ENCODE measurements at regions not wholly inside any gene's neighbourhood (a gene's known extent, or its start where the extent isn't known, plus 50 kb on each side); places are given as distances from the start of the nearest gene placed in this dataset.

- TF ChIP-seq CTCF (conservative IDR thresholded peaks at IDR 0.05; ENCODE audit: low read depth, low read length) (no peak), POLR2A (IDR thresholded peaks at IDR 0.05; ENCODE audit: low read depth, low read length) (no peak), RAD21 (IDR thresholded peaks at IDR 0.05; ENCODE audit: low read length) (no peak), NFE2L2 (IDR thresholded peaks at IDR 0.05; ENCODE audit: low read depth, low read length) (no peak), MAFK (IDR thresholded peaks at IDR 0.05; ENCODE audit: low read depth, low read length) (no peak), USF2 (IDR thresholded peaks at IDR 0.05; ENCODE audit: low read depth, low read length) (no peak), SMC3 (IDR thresholded peaks at IDR 0.05; ENCODE audit: low read depth, low read length) (no peak), FOS (IDR thresholded peaks at IDR 0.05; ENCODE audit: low read depth, low read length) (no peak), ELK1 (IDR thresholded peaks at IDR 0.05; ENCODE audit: borderline replicate concordance, low read depth, low read length) (no peak), MAZ (IDR thresholded peaks at IDR 0.05; ENCODE audit: borderline replicate concordance, low read depth, low read length) (no peak)
These were observed 87.4 kb upstream of the DRD2 start for GRCh38 chr11:113562576-113562975.

All from IMR-90 (cell line).